HG03521 (cell line): ENCODE measurements at regions not wholly inside any gene's neighbourhood (a gene's known extent, or its start where the extent isn't known, plus 50 kb on each side); places are given as distances from the start of the nearest gene placed in this dataset.
"Not testable (repeated sequence)": the region's sequence is repeated elsewhere in the genome, so short reads cannot be mapped to it uniquely, and the experiment has no call there.

Source experiments
- ATAC-seq: cut with Tn5 transposase; IDR thresholded peaks from one replicate; pipeline ENCODE4 v1.9.1; 2021; ENCODE audit warnings: mild to moderate bottlenecking, moderate library complexity; ENCODE audit not compliant: unreplicated experiment

DNA sequence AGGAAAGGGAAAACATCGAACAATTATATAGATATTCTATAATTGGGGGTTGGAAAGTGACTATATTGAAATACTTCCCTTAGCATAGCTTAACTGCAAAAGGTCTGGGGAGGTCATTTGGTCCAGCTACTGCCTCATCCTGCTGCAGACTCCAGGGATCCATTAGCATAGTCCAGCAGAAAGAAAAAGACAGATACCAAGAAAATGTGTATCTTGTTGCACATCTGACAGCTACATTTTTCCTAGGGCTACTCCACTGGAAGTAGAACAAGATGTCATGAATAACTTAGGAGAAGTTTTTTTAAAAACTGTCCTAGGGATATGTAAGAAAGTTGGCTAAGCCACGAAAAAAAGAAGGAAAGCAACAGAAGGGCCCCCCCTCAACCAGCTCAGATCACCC is 92.9 kb upstream of the SLC30A5 start:
- ATAC-seq: no peak

DNA sequence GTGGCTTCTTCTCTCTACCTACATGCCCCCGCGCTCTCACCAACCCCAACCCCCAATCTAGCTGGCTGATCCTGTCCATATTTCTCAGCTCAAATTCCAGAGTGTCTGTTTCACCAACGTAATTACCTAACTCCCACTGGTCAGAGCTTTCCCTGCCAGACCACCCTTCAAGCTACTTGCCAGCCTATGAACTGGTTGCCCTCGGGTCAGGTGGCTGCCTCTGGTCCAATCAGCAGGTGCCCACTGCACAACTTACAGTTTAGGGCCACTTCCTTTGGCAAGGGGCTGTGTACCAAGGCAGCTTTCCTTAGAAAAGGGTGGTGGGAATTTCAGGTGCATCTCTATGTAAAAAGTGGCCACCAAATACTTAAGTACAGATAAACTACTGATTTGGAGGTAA is 92.2 kb upstream of the SLC30A5 start:
- no peak for ATAC-seq

DNA sequence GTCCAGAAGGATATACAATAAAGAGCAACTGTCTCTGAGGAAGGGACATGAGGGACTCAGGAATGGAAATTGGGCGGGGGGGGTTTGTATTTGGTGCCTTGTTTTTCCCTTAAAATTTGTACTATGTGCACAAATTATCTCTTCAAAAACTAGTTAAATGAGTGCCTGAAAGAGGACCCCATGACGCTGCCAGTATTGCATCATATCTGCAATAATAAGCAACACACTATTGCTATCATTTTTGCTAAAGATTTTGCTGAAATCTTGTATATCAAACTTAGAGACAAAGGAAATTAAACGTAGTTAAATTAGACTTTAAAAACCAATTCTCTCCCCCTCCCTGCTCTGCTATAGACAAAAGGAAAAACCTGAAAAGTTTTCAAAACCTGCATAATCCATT is 89.7 kb upstream of the SLC30A5 start:
- ATAC-seq: no peak

DNA sequence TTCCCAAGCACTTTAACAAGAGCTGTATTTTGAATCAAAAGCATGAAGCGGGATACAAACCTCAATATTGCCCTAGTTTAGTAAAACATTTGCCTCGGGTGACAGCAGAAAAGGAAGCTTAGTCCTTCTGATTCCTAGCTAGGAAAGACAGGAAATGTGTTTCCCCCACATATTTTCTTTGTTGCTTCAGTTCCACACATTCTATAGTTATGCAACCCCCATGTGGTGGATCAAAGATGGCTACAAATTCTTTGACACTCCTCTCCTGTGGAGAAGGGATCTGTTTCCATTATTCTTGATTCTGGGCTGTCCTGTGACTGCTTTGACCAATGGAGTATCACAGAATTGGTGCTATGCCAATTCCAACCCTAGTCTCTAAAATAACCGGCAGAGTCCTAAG is 89.1 kb upstream of the SLC30A5 start:
- no peak for ATAC-seq

DNA sequence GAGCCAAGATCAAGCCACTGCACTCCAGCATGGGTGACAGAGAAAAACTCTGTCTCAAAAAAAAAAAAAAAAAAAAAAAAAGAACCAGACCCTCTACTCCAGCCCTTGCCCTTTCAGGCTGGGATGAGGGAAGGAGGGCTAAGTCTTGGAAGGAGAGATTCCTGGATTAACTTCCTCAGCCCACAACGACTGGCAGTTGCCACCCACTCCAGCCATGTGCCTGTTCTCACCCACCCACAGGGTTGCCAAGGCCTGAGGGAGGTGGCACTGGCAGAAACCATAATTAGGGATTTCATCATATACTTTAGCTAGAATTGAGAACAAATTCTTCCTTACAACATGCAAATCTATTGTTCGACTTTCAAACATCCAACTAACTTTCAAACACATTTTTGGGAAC is 87.8 kb upstream of the SLC30A5 start:
- ATAC-seq: no peak

DNA sequence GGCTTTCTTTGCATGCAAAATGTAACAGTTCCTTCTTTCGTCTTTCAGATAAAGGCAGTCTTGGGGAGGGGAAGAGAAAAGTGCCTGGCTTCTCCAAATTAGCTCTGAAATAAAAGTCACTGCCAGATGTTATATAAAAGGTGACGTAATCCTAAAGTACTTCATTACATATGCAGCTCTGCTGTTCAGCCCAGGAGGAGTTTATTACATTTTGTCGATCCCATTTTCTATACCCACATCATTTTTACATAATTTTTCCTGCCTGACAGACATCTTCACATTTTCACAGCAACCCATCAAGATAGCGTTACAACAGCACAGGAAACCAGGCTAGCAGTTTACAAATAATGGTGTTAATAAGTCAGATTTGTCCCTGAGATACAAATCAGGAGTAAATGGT is 86.7 kb upstream of the SLC30A5 start:
- ATAC-seq: no peak

DNA sequence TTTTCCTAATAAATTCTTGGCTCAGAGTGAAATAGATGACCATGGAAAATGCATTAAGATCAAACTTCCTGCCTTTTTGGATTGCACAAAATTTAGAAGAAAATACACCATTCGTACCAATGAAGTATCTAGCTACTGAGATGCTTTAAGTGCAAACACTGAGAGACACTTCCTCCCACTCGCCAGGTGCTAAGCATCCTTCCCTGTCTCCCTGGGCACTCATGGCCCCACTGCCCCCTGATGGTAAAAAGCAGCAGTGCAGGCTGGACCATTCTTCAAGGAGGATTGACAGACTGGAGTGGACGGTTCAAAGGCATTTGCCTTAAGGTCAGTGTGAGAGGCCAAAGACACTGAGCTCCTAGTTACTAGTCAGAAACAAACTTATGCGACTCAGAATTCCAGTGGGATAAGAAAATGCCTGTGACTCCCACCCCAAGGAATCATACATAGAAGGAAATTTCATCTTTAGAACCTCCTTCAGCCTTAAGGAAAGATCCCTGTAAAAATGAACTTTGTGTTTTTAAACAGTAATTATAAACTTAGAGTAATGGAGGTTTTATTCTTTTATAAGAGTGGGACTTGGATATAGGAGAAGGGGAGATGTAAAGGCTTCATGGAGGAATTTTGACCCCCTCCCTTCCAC is 86.0 kb upstream of the SLC30A5 start:
- ATAC-seq: peak; percentile 78

DNA sequence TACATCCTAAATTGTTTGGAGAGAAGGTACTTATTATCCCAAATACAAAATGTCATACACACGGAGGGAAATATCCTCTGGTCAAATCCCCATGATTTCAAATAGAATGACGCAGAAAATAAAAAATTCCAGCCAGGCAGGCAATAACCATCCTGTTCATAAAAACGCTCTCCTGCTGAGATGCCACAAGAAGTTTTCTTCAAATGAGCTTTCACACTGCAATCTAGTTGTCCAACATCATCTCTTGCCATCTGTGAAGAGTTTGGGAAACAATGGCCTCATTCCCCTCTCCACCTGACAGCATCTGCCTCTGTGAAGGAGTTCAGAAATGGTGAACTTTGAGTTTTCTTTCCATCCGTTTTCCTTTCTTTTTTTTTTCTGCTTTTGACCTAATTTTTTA is 83.3 kb upstream of the SLC30A5 start:
- no peak for ATAC-seq

DNA sequence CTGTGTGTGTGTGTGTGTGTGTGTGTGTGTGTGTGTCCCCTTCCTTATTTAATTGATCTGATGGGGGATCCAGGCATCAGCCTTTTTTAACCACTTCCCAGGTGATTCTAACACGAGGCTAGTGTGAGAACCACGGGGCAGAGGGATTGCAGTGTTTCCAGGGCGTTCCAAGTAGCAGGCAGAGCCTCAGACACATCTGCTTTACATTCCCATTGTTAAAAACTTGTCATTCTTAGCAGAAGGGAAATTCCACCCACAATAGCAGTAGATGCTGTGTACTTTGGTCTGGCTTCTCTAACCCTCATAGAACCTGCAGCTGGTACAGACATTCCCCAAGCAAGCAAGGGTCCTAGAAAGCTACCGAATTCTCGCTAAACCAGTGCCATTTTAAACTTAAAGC is 81.9 kb upstream of the SLC30A5 start:
- ATAC-seq: no peak

DNA sequence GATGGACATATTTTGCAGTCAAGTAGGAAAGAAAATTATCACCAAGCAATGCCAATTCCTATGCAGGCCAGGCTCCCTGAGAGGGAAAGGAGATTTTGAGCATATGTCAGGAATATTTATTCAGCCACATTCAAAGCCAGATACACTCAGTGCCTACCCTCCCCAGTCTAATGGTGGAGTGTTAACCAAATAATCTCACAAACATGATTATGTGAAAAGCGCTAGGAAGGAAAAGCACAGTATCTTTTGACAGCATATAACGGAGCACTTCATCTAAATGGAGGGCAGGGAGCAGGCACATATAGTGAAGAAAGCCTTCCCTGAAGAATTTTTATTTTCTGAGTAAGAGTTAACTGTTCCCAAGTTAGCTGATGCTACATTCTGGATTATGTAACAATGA is 80.3 kb upstream of the SLC30A5 start:
- no peak for ATAC-seq

DNA sequence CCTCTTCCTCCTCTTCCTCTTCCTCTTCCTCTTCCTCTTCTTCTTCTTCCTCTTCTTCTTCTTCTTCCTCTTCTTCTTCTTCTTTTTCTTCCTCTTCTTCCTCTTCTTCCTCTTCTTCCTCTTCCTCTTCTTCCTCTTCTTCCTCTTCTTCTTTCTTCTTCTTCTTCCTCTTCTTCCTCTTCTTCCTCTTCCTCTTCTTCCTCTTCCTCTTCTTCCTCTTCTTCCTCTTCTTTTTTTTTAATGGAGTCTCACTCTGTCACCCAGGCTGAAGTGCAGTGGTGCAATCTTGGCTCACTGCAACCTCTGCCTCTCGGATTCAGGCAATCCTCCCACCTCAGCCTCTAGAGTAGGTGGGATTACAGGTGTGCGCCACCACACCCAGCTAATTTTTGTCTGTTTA is 79.8 kb upstream of the SLC30A5 start:
- ATAC-seq: not testable (repeated sequence)

DNA sequence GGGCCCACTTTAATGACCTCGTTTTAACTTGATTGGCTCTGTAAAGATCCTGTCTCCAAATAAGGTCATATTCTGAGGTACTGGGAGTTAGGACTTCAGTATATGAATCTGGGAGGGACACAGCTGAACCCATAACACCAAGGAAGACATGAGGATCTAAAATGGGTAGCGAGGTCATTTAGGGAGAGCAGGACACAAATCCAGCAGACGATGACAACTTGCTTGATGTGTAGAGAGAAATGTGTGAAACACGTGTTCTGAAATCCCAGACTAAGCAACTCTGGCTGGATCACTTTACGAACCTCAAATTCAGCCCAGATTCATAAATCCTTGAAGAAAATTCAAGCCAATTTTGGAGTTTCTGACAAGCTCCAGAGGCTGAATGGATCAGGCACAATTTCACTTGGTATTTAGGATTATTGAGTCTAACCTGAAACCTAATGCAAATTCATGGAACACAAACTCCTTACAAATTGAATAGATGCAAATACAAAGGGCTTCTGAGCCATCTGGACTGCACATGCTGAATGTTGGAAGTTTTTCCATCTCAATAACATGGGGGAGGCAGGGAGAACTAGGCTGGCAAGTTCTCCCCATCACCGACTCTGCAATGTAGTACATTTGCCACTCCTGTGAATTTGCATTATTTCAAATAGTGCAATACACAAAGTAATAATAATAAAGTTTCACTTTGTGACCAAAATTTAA is 74.0 kb upstream of the SLC30A5 start:
- no peak for ATAC-seq

DNA sequence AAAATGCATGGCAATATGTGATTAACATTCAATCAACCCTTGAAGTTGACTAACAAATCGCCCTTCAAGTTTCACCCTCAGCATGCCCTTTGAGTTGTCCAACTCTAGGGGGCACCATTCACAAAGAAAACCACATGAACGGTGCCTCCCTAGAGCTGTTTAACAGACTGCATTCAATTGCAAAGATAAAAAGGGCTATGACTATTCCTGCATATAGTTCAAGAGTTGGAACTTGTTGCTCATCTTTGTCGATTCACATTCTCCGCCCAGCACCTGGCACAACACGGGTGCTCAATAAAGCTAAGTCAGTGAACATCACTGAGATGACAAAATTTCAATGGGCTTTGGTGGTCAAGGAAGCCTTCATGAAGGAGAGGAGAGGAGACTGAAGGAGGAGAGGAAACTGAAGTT is 69.6 kb upstream of the SLC30A5 start:
- no peak for ATAC-seq

DNA sequence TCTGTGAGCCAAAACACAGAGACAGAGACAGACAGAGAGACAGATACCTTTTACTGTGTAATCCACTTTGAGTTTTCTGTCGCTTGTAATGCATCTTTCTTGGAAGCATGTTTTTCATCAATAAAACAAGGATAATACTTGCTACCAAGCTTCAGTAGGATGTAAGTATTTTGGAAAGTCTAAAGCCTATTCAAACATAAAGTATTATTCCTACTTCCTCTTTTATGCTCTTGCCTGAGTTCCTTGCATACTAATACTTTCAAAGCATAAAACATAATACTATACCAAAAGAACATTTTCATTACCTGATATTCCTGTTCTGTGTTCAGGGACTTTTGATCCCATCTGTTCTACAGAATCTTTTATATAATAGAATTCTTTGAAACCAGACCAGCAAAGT is 64.5 kb upstream of the SLC30A5 start:
- no peak for ATAC-seq

DNA sequence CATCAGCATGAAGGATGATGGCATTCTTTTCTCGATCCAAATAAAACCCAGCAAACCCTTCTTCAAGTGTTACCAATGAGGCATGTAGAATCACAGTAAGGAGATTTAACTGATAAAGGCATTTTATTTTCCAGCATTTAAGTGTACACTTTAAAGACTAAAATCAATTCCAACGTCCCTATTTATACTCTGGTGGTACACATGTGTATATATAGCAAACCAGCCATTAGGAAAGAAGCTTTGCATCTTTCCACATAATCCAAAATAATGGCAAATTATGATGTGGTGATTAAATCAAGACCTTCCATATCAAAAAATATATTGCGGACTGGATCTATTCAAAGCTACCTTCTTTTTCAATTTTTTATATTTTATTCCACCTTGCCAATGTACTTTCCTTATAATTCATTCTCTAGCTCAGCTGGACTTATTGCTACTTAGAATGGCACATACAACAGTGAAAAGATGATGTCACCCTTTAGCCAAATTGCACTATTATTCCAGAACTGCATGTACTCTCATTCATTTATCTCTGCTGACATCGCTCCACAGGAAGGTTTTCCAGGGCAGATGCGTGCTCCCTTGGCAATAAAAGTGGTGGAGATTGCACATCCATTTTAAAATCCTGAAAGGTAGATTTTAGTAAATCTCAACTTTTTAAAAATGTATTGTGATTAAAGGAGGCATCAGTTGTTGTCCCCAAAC is 63.3 kb upstream of the SLC30A5 start:
- no peak for ATAC-seq

DNA sequence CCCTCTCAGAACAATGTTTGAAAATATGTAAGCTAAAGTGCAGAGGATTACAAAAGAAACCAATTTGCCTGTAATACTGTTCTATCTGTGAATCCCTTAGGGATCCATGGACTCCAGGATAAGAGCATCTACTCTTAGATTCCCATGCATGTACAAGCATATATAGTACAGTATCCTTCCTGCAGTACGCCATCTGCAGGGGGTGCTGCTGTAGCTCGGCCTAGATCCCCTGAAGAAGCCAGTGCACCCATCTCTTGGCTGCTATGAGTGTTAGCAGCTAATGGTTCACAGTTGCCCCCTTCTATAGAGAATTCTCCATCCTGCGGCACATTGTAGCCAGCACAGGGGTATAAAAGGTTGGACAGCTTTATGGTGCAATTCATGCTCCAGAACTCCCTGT is 61.8 kb upstream of the SLC30A5 start:
- ATAC-seq: no peak

DNA sequence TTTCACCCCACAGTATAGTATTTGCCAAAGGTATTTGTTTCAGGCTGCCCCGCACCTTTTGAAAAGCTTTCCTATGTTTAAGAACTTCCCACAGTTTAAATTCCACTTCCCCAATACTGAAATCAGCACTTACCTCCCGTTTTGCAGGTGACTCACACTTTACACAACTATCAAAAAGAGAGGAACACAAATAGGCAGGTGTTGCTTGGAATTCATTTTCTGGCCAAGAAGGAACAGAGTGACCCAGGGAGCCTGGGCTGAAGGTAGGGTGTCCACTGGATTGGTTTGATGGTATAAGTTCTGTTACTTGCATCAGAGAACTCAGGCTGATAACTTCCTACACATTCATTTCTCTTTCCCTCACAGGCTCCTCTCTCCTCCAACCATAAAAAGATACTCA is 60.1 kb upstream of the SLC30A5 start:
- ATAC-seq: no peak

DNA sequence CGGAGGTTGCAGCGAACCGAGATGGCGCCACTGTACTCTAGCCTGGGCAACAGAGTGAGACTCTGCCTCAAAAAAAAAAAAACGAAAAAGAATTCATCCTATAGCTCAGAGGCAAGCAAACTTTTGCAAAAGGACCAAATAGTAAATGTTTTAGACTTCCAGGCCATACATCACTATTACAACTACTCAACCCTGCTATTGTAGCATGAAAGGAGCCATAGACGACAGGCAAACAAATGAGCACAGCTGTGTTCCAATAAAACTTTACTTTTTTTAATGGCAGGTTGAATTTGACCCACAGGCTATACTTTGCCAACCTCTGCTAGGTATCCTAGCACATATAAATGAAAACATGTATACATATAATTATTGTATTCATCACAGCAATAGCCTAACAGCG is 58.9 kb upstream of the SLC30A5 start:
- no peak for ATAC-seq

DNA sequence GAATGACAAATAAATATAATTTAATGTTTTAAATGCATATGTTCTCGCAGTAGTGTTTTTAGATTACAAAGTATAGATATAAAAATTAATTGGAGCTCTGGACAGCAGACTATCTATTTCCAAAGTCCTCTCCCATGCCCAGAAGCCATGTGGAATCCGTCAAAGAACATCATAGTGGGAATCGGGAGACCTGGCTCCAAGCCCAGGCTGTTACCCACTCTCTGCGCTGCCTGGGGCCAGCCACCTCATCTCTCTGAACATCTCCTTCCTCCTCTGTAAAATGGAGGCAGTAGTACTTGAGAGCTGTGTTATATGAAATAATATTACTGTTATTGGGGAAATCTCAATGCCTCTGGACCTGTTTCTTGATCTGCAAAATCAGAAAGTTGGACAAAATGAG is 58.1 kb upstream of the SLC30A5 start:
- ATAC-seq: no peak

DNA sequence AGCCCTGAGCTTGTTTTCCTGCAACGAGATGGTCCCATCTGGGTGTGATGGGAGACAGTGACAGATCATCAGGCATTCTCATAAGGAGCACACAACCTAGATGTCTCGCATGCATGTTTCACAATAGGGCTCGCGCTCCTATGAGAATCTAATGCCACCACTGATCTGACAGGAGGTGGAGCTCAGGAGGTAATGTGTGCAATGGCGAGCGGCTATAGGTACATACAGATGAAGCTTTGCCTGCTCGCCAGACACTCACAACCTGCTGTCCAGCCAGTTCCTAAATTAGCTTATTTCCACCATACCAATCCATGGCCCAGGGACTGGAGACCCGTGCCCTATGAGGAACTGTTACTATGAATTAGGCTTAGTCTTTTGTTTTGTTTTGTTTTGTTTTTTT is 55.3 kb upstream of the SLC30A5 start:
- no peak for ATAC-seq

DNA sequence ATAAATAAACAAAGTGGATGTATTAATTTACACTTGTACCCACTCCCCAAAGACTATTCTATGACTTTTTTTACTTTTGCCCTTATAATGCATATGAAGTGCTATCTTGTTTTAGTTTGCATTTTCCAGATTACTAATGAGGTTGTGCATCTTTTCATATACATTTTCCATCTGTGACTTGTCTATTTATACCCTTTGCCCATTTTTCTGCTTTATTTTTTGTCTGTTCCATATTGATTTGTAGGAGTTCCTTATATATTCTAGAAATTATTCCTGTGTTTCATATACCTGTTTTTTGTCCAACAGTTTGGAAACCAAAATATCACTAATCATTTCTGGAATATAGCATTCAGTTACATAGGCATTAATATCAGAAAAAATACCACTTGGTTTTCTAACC is 54.0 kb upstream of the SLC30A5 start:
- ATAC-seq: no peak

DNA sequence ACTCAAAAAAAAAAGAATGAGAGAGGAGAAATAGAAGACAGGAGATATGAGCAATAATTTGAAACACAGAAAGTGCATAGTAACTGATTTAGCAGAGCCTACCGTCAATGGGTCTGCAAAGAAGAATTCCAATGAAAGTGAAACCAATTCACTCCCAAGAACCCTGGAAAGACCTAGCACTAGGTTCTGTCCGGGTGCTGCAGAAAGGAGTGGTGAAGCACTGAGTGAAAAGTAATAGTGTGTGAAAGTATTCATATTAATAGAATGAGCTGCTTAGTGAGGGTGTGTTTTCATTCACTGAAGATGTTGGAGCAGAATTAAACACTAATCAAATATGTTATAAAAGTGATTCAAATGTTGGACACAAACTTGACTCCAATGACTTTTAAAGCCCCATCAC is 51.3 kb upstream of the SLC30A5 start:
- peak; percentile 33 for ATAC-seq
